Gastrocnemius medialis (tissue), 4 donors: ENCODE measurements at regions not wholly inside any gene's neighbourhood (a gene's known extent, or its start where the extent isn't known, plus 50 kb on each side); places are given as distances from the start of the nearest gene placed in this dataset.

Experiments used
- CTCF ChIP-seq, 5 experiments: fragments of 450-650 bp in 3 of 5; fragments of 200-600 bp in 2 of 5; sonication (generic) in 2 of 5; IDR thresholded peaks in 4 of 5; conservative IDR thresholded peaks in 1 of 5; 1 replicate in 4 of 5; 2 replicates in 1 of 5; pipeline ENCODE4 v1.5.1; 2016 to 2019; ENCODE audit warnings: antibody characterized with exemption in 5 of 5, mild to moderate bottlenecking in 3 of 5, moderate library complexity in 3 of 5
- POLR2A ChIP-seq, 2 donors: fragments of 450-650 bp; IDR thresholded peaks; one replicate each; pipeline ENCODE4 v1.6.1; 2017; ENCODE audit warnings: antibody characterized with exemption in 2 of 2, mild to moderate bottlenecking in 2 of 2, moderate library complexity in 2 of 2

- TF ChIP-seq CTCF (IDR thresholded peaks at IDR 0.05 in 4 of 5, conservative IDR thresholded peaks at IDR 0.05 in 1 of 5) = no peak
- TF ChIP-seq POLR2A (IDR thresholded peaks at IDR 0.05) = no peak
Measured at GRCh38 chr16:64356267-64356666, 765.6 kb downstream of the CDH11 start.
